Fibroblast of villous mesenchyme (primary cell): ENCODE measurements at regions not wholly inside any gene's neighbourhood (a gene's known extent, or its start where the extent isn't known, plus 50 kb on each side); places are given as distances from the start of the nearest gene placed in this dataset.

Experiments used
- DNase-seq: peaks from one replicate; pipeline ENCODE4 v3.0.0-alpha.2; 2010; ENCODE audit warnings: low read depth
- H3K4me3 ChIP-seq: 2 replicates; pipeline ENCODE4 v1.5.1; 2011; ENCODE audit warnings: low read depth, mild to moderate bottlenecking, low read length
- CTCF ChIP-seq: IDR thresholded peaks from 2 replicates; pipeline ENCODE4 v1.5.1; 2012; ENCODE audit warnings: low read depth, mild to moderate bottlenecking, low read length; ENCODE audit not compliant: insufficient read depth

- DNase-seq = no peak
- TF ChIP-seq CTCF = no peak
- H3K4me3 ChIP-seq = no peak overlapping the region
Observed at GRCh38 chr15:81856634-81857026, 189.2 kb downstream of the MEX3B start.

GRCh38 chr15:81856001-81856633, 189.7 kb downstream of the MEX3B start:
- no peak for TF ChIP-seq CTCF
- no peak overlapping the region for H3K4me3 ChIP-seq
- DNase-seq = no peak

- no peak for DNase-seq
- TF ChIP-seq CTCF = no peak
- no peak overlapping the region for H3K4me3 ChIP-seq
Observed at GRCh38 chr15:81853150-81853748, 192.6 kb downstream of the MEX3B start.

GRCh38 chr15:81852411-81853149, 193.2 kb downstream of the MEX3B start:
- TF ChIP-seq CTCF = no peak
- no peak overlapping the region for H3K4me3 ChIP-seq
- no peak for DNase-seq

- DNase-seq = no peak
- no peak overlapping the region for H3K4me3 ChIP-seq
- TF ChIP-seq CTCF = no peak
Observed at GRCh38 chr15:81851757-81852156, 194.1 kb downstream of the MEX3B start.

- TF ChIP-seq CTCF = no peak
- DNase-seq = no peak
- no peak overlapping the region for H3K4me3 ChIP-seq
Observed at GRCh38 chr15:81851325-81851724, 194.5 kb downstream of the MEX3B start.
